ENCODE measurements at regions not wholly inside any gene's neighbourhood (a gene's known extent, or its start where the extent isn't known, plus 50 kb on each side); places are given as distances from the start of the nearest gene placed in this dataset.
A peak's percentile ranks its signal among the peaks of the same experiment; 100 is the strongest.

- Histone ChIP-seq H3K4me2 (ENCODE audit: low read length) (no peak overlapping the region), H4K8ac (ENCODE audit: low read depth, low read length) (no peak overlapping the region), H3K4me1 (ENCODE audit: control insufficient read depth, low read depth, low read length) (no peaks in the 10 kb centered on the region), H3K9ac (ENCODE audit: low read length) (no peak overlapping the region), H3K36me3 (ENCODE audit: control insufficient read depth, insufficient read depth, low read length) (no peaks in the 10 kb centered on the region), H2BK120ac (ENCODE audit: low read depth, low read length) (no peak overlapping the region), H3K79me2 (ENCODE audit: control insufficient read depth, insufficient read depth, low read length) (no peaks in the 10 kb centered on the region), H4K5ac (ENCODE audit: low read length) (no peak overlapping the region), H3K4ac (ENCODE audit: low read depth, low read length) (no peak overlapping the region), H2BK5ac (ENCODE audit: low read length) (no peak overlapping the region), H2AK5ac (ENCODE audit: low read length) (no peak overlapping the region), H2BK15ac (replicated peaks; ENCODE audit: low read depth) (no peak overlapping the region), H3K56ac (ENCODE audit: low read length) (no peak overlapping the region), H3K23ac (ENCODE audit: low read length) (no peak overlapping the region), H3K27ac (ENCODE audit: low read depth, low read length) (no peak overlapping the region), H3K18ac (ENCODE audit: low read length) (no peak overlapping the region), H3K27me3 (ENCODE audit: insufficient read depth, low read length, poor library complexity) (no peaks in the 10 kb centered on the region), H3K79me1 (ENCODE audit: low read length) (no peaks in the 10 kb centered on the region), H3K4me3 (ENCODE audit: low read length) (no peak overlapping the region)
- no CpG with 5 or more reads among the region's 2 CpGs for WGBS (ENCODE audit: extremely low coverage, insufficient coverage, low lambda C conversion rate)
- DNase-seq = no peak
Observed at GRCh38 chr1:216945538-216946080, 222.4 kb upstream of the ESRRG start.

DNA sequence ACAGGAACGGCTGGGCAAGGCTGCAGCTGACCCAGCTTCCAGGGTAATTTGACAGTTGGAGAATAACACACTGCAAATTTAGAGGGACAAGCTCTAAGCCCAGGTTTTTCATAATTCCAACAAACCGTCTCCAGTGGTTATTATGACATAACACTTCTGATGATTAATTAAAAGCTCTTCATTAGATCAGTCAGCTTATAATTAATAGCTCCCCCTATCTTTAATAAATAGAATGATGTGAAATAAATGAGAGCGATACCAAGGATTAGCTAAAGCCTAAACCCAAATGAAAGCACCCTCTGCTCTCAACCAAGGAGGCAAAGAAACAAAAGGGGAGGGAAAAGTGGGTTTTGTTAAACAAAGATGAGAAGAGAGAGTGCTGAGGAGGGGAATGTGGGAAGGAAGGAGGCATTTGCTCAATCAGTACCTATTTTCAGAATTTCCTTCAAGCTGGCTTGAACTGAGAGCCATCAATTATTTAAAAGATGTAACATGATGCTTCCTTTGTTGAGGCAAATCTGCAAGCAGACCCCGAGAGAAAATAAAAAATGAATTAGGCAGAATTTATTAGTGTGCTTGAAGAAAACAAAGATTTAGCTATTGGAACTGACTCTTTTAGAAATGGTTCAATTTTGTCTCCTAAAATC is 221.8 kb upstream of the ESRRG start:
- Histone ChIP-seq H3K18ac (ENCODE audit: low read length) (no peak overlapping the region), H3K79me1 (ENCODE audit: low read length) (no peaks in the 10 kb centered on the region), H3K27ac (ENCODE audit: low read depth, low read length) (no peak overlapping the region), H3K23ac (ENCODE audit: low read length) (no peak overlapping the region), H3K4me3 (ENCODE audit: low read length) (no peak overlapping the region), H3K4me2 (ENCODE audit: low read length) (no peak overlapping the region), H3K9ac (ENCODE audit: low read length) (no peak overlapping the region), H3K27me3 (ENCODE audit: insufficient read depth, low read length, poor library complexity) (no peaks in the 10 kb centered on the region), H2AK5ac (ENCODE audit: low read length) (no peak overlapping the region), H2BK5ac (ENCODE audit: low read length) (no peak overlapping the region), H3K4ac (ENCODE audit: low read depth, low read length) (no peak overlapping the region), H3K56ac (ENCODE audit: low read length) (no peak overlapping the region), H4K8ac (ENCODE audit: low read depth, low read length) (no peak overlapping the region), H4K5ac (ENCODE audit: low read length) (no peak overlapping the region), H2BK15ac (replicated peaks; ENCODE audit: low read depth) (no peak overlapping the region), H2BK120ac (ENCODE audit: low read depth, low read length) (no peak overlapping the region), H3K79me2 (ENCODE audit: control insufficient read depth, insufficient read depth, low read length) (no peaks in the 10 kb centered on the region), H3K36me3 (ENCODE audit: control insufficient read depth, insufficient read depth, low read length) (no peaks in the 10 kb centered on the region), H3K4me1 (ENCODE audit: control insufficient read depth, low read depth, low read length) (no peaks in the 10 kb centered on the region)
- WGBS (ENCODE audit: extremely low coverage, insufficient coverage, low lambda C conversion rate) = no CpG with 5 or more reads among the region's 4 CpGs
- DNase-seq = no peak

DNA sequence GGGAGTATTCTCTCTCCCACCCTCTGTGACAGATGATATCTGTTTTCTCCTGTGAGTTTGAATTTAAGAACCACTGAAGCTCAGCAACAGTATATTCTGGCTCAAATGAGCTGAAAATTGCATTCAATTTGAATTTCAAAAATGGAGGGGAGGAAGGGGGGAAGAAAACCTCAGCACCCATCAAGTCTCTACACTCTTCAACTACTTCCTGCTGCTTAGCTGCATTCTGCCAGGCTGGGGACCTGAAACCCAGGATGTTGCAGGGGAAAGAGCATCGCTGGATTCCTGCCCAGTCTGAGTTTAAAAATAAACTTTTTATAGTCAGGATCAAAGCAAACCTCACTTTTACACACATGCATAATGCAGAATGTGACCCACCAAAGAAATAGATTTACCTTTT is 214.3 kb upstream of the ESRRG start:
- Histone ChIP-seq H2BK120ac (ENCODE audit: low read depth, low read length) (no peak overlapping the region), H3K4ac (ENCODE audit: low read depth, low read length) (no peak overlapping the region), H2AK5ac (ENCODE audit: low read length) (no peak overlapping the region), H4K5ac (ENCODE audit: low read length) (no peak overlapping the region), H3K23ac (ENCODE audit: low read length) (no peak overlapping the region), H3K56ac (ENCODE audit: low read length) (no peak overlapping the region), H4K8ac (ENCODE audit: low read depth, low read length) (no peak overlapping the region), H3K27ac (ENCODE audit: low read depth, low read length) (no peak overlapping the region), H3K27me3 (ENCODE audit: insufficient read depth, low read length, poor library complexity) (no peaks in the 10 kb centered on the region), H3K4me1 (ENCODE audit: control insufficient read depth, low read depth, low read length) (no peaks in the 10 kb centered on the region), H2BK5ac (ENCODE audit: low read length) (no peak overlapping the region), H3K4me3 (ENCODE audit: low read length) (no peak overlapping the region), H3K36me3 (ENCODE audit: control insufficient read depth, insufficient read depth, low read length) (no peaks in the 10 kb centered on the region), H3K4me2 (ENCODE audit: low read length) (no peak overlapping the region), H2BK15ac (replicated peaks; ENCODE audit: low read depth) (no peak overlapping the region), H3K9ac (ENCODE audit: low read length) (no peak overlapping the region), H3K79me2 (ENCODE audit: control insufficient read depth, insufficient read depth, low read length) (no peaks in the 10 kb centered on the region), H3K79me1 (ENCODE audit: low read length) (no peaks in the 10 kb centered on the region), H3K18ac (ENCODE audit: low read length) (no peak overlapping the region)
- no CpG with 5 or more reads among the region's 1 CpG for WGBS (ENCODE audit: extremely low coverage, insufficient coverage, low lambda C conversion rate)
- no peak for DNase-seq

DNA sequence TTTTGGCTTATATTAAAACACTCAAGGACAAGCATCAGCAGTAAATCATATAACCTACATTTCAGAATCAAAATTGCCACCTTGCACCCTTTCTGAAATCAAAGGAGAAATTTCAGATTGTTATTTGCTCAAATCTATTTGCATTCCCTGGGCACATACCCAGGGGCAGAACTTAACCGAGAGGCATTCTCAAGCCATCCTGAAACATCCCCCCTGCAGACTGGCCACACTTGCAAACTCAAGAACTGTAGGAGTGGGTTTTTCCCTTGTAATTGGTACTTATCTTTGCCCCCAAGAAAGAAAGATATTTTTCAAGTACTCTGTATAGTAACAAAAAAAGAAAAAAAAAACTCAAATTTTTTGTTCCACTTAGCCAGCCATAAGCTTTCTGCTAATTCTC is 213.6 kb upstream of the ESRRG start:
- Histone ChIP-seq H2BK5ac (ENCODE audit: low read length) (no peak overlapping the region), H3K56ac (ENCODE audit: low read length) (no peak overlapping the region), H4K8ac (ENCODE audit: low read depth, low read length) (no peak overlapping the region), H3K4me3 (ENCODE audit: low read length) (no peak overlapping the region), H3K27ac (ENCODE audit: low read depth, low read length) (no peak overlapping the region), H3K9ac (ENCODE audit: low read length) (no peak overlapping the region), H3K4me2 (ENCODE audit: low read length) (no peak overlapping the region), H3K79me1 (ENCODE audit: low read length) (no peaks in the 10 kb centered on the region), H3K23ac (ENCODE audit: low read length) (no peak overlapping the region), H3K18ac (ENCODE audit: low read length) (no peak overlapping the region), H2BK120ac (ENCODE audit: low read depth, low read length) (no peak overlapping the region), H3K4ac (ENCODE audit: low read depth, low read length) (no peak overlapping the region), H3K36me3 (ENCODE audit: control insufficient read depth, insufficient read depth, low read length) (no peaks in the 10 kb centered on the region), H3K4me1 (ENCODE audit: control insufficient read depth, low read depth, low read length) (no peaks in the 10 kb centered on the region), H4K5ac (ENCODE audit: low read length) (no peak overlapping the region), H3K79me2 (ENCODE audit: control insufficient read depth, insufficient read depth, low read length) (no peaks in the 10 kb centered on the region), H2AK5ac (ENCODE audit: low read length) (no peak overlapping the region), H2BK15ac (replicated peaks; ENCODE audit: low read depth) (no peak overlapping the region), H3K27me3 (ENCODE audit: insufficient read depth, low read length, poor library complexity) (no peaks in the 10 kb centered on the region)
- no peak for DNase-seq
- WGBS (ENCODE audit: extremely low coverage, insufficient coverage, low lambda C conversion rate) = no CpG with 5 or more reads among the region's 1 CpG

DNA sequence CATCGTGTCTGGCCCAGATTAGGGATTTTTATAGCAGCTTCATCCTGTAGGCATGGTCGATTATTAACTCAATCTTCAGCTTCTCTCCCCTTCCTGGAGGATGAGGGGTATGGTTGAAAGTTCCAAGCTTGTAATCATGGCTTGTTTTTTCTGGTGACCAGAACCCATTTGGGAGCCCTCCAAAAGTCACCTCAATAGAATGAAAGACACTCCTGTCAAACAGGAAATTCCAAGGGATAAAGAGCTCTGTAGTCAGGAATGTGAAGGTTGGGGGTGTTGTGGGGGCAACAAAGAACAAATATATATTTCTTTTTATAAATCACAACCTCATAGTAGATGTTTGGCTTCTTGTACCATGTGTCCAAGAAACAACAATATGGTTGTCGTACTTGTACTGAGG is 212.7 kb upstream of the ESRRG start:
- Histone ChIP-seq H3K56ac (ENCODE audit: low read length) (no peak overlapping the region), H3K4me1 (ENCODE audit: control insufficient read depth, low read depth, low read length) (no peaks in the 10 kb centered on the region), H3K79me2 (ENCODE audit: control insufficient read depth, insufficient read depth, low read length) (no peaks in the 10 kb centered on the region), H3K4ac (ENCODE audit: low read depth, low read length) (no peak overlapping the region), H3K27me3 (ENCODE audit: insufficient read depth, low read length, poor library complexity) (no peaks in the 10 kb centered on the region), H3K9ac (ENCODE audit: low read length) (no peak overlapping the region), H4K5ac (ENCODE audit: low read length) (no peak overlapping the region), H2BK15ac (replicated peaks; ENCODE audit: low read depth) (no peak overlapping the region), H2AK5ac (ENCODE audit: low read length) (no peak overlapping the region), H3K23ac (ENCODE audit: low read length) (no peak overlapping the region), H3K36me3 (ENCODE audit: control insufficient read depth, insufficient read depth, low read length) (no peaks in the 10 kb centered on the region), H3K79me1 (ENCODE audit: low read length) (no peaks in the 10 kb centered on the region), H4K8ac (ENCODE audit: low read depth, low read length) (no peak overlapping the region), H3K27ac (ENCODE audit: low read depth, low read length) (no peak overlapping the region), H2BK5ac (ENCODE audit: low read length) (no peak overlapping the region), H3K4me2 (ENCODE audit: low read length) (no peak overlapping the region), H2BK120ac (ENCODE audit: low read depth, low read length) (no peak overlapping the region), H3K18ac (ENCODE audit: low read length) (no peak overlapping the region), H3K4me3 (ENCODE audit: low read length) (no peak overlapping the region)
- WGBS (ENCODE audit: extremely low coverage, insufficient coverage, low lambda C conversion rate) = no CpG with 5 or more reads among the region's 3 CpGs
- no peak for DNase-seq

GRCh38 chr1:216932424-216932823 is 209.2 kb upstream of the ESRRG start:
- no CpG with 5 or more reads among the region's 3 CpGs for WGBS (ENCODE audit: extremely low coverage, insufficient coverage, low lambda C conversion rate)

More at GRCh38 chr1:216932424-216932823, 209.2 kb upstream of the ESRRG start:
- Histone ChIP-seq H3K27me3 (ENCODE audit: insufficient read depth, low read length, poor library complexity) (no peaks in the 10 kb centered on the region), H3K27ac (ENCODE audit: low read depth, low read length) (no peak overlapping the region), H3K18ac (ENCODE audit: low read length) (no peak overlapping the region), H3K4me1 (ENCODE audit: control insufficient read depth, low read depth, low read length) (no peaks in the 10 kb centered on the region), H3K36me3 (ENCODE audit: control insufficient read depth, insufficient read depth, low read length) (no peaks in the 10 kb centered on the region), H3K56ac (ENCODE audit: low read length) (no peak overlapping the region), H3K79me2 (ENCODE audit: control insufficient read depth, insufficient read depth, low read length) (no peaks in the 10 kb centered on the region), H2BK15ac (replicated peaks; ENCODE audit: low read depth) (no peak overlapping the region), H2BK5ac (ENCODE audit: low read length) (no peak overlapping the region), H3K4ac (ENCODE audit: low read depth, low read length) (no peak overlapping the region), H4K8ac (ENCODE audit: low read depth, low read length) (no peak overlapping the region), H3K4me3 (ENCODE audit: low read length) (no peak overlapping the region), H4K5ac (ENCODE audit: low read length) (no peak overlapping the region), H3K79me1 (ENCODE audit: low read length) (no peaks in the 10 kb centered on the region), H3K9ac (ENCODE audit: low read length) (no peak overlapping the region), H3K23ac (ENCODE audit: low read length) (no peak overlapping the region), H2BK120ac (ENCODE audit: low read depth, low read length) (no peak overlapping the region), H3K4me2 (ENCODE audit: low read length) (no peak overlapping the region), H2AK5ac (ENCODE audit: low read length) (no peak overlapping the region)
- peak; percentile 46 for DNase-seq

Data from mesendoderm (in vitro differentiated cells).